Fibroblast of lung (primary cell): ENCODE measurements at regions not wholly inside any gene's neighbourhood (a gene's known extent, or its start where the extent isn't known, plus 50 kb on each side); places are given as distances from the start of the nearest gene placed in this dataset.

Experiments
- EZH2 ChIP-seq: IDR thresholded peaks from 2 replicates; pipeline ENCODE4 v1.5.1; 2012; ENCODE audit warnings: low read length, control low read depth, mild to moderate bottlenecking; ENCODE audit errors: missing control alignments
- TF ChIP-seq, protein P1 (sequence below), 2 donors: IDR thresholded peaks in 1 of 2; conservative IDR thresholded peaks in 1 of 2; 1 replicate in 1 of 2; 2 replicates in 1 of 2; pipeline ENCODE4 v1.5.1; 2011 to 2012; ENCODE audit warnings: low read length in 2 of 2, control low read depth in 1 of 2, inconsistent platforms in 1 of 2, low read depth in 1 of 2, mild to moderate bottlenecking in 1 of 2

DNA sequence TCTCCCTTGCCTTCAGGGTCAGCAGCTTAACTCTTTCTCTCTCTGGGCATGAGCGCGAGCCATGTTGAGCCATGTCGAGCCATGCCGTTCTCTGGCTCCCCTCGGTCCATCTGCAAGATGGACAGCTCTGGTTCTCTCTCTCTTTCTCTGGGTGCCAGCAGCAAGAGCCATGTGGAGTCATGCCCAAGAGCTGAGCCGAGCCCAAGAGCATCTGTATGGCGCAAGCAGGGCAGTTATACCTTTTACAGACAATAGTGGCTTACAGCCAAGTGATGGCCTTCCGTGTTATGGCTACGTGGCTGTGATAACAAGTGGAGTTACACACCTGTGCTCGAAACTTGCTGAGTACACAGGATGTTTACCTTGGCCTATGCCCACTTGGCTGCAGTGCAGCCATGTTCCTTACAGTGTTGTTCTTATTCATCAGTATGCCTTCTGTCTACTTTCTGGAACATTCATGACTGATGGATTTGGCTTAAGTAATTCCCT, 327.7 kb downstream of the GLRX3 start:
- TF ChIP-seq EZH2: no peak
- TF ChIP-seq, protein P1, sequence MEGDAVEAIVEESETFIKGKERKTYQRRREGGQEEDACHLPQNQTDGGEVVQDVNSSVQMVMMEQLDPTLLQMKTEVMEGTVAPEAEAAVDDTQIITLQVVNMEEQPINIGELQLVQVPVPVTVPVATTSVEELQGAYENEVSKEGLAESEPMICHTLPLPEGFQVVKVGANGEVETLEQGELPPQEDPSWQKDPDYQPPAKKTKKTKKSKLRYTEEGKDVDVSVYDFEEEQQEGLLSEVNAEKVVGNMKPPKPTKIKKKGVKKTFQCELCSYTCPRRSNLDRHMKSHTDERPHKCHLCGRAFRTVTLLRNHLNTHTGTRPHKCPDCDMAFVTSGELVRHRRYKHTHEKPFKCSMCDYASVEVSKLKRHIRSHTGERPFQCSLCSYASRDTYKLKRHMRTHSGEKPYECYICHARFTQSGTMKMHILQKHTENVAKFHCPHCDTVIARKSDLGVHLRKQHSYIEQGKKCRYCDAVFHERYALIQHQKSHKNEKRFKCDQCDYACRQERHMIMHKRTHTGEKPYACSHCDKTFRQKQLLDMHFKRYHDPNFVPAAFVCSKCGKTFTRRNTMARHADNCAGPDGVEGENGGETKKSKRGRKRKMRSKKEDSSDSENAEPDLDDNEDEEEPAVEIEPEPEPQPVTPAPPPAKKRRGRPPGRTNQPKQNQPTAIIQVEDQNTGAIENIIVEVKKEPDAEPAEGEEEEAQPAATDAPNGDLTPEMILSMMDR (conservative IDR thresholded peaks at IDR 0.05 in 1 of 2, IDR thresholded peaks at IDR 0.05 in 1 of 2; ENCODE audit: low read depth in 1 of 2, low read length in 2 of 2): no peak
